ENCODE measurements at regions not wholly inside any gene's neighbourhood (a gene's known extent, or its start where the extent isn't known, plus 50 kb on each side); places are given as distances from the start of the nearest gene placed in this dataset.

DNA sequence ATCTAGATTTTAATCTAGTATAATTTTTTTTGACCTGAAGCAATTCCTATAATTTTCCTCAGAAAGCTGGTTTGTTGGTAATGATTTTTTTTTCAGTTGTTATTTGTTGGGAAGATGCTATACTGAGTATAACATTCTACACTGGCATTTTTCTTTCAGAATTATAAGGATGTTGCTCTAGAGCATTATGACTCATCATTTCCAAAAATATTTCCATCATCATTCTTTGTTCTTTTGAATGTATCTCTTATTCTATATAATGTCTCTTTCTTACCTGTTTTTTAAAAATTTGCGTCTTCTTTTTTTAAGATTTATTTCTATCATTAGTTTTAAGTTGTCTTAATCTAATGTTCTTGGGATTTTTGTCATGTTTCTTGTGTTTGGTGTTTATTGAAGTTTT, 356.5 kb upstream of the KCND2 start:
- TF ChIP-seq, protein P1, sequence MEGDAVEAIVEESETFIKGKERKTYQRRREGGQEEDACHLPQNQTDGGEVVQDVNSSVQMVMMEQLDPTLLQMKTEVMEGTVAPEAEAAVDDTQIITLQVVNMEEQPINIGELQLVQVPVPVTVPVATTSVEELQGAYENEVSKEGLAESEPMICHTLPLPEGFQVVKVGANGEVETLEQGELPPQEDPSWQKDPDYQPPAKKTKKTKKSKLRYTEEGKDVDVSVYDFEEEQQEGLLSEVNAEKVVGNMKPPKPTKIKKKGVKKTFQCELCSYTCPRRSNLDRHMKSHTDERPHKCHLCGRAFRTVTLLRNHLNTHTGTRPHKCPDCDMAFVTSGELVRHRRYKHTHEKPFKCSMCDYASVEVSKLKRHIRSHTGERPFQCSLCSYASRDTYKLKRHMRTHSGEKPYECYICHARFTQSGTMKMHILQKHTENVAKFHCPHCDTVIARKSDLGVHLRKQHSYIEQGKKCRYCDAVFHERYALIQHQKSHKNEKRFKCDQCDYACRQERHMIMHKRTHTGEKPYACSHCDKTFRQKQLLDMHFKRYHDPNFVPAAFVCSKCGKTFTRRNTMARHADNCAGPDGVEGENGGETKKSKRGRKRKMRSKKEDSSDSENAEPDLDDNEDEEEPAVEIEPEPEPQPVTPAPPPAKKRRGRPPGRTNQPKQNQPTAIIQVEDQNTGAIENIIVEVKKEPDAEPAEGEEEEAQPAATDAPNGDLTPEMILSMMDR (IDR thresholded peaks at IDR 0.05; ENCODE audit: low read depth, low read length, missing control alignments) = no peak
- in situ Hi-C loops (cut with HindIII; ENCODE audit: low pct_ligation_motif_present, low sequenced_read_pairs) = no loop called here

DNA sequence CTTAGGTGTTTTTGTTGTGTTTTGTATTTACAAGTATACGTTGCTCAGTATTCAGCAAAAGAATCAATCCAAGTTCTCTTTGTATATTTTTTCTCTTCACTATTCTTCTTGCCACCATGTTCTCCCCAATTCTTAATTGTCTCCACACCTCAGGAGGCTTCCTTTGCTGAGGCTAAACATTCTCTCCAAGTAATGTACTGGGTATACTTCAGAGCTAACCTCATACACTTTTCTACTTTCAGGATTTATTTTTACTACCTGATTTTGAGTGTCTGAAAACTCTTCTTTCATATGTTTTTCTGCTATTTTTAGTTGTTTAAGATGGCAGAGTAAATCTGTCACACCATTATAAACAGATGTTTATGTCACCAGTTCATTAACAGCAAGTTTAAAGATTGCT, 354.8 kb upstream of the KCND2 start:
- Histone ChIP-seq H3K36me3 (replicated peaks) (no peaks in the 10 kb centered on the region), H3K27me3 (replicated peaks) (no peaks in the 10 kb centered on the region), H3K4me3 (ENCODE audit: low read depth, low read length) (no peak overlapping the region), H3K27ac (no peak overlapping the region)
- in situ Hi-C loops (cut with HindIII; ENCODE audit: low pct_ligation_motif_present, low sequenced_read_pairs) = no loop called here
- TF ChIP-seq, protein P1 (IDR thresholded peaks at IDR 0.05; ENCODE audit: low read depth, low read length, missing control alignments) = no peak
- DNase-seq = no peak

More for the DNA sequence above, 356.5 kb upstream of the KCND2 start:
- no peak for DNase-seq
- no peaks in the 10 kb centered on the region for H3K36me3 ChIP-seq (replicated peaks)
- H3K27me3 ChIP-seq (replicated peaks) = no peaks in the 10 kb centered on the region
- H3K4me3 ChIP-seq (ENCODE audit: low read depth, low read length) = no peak overlapping the region
- H3K27ac ChIP-seq = no peak overlapping the region

DNA sequence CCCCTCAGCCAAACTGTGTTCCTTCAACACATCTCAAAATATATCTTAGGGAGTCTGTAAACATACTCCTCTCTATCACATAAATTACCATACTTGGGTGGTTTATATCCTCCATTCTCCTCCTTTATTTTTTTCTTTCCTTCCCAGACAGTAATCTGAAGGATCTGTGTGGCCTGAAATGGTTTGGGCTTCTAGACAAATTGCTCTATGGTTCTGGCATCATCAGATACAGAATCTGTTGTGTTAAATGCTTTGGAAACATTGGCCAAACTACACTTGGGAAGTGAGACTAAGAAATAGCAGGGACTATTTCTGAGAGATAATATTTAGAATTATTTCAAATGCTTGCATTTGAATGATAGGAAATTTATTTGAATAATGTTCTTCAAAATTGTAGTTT, 353.0 kb upstream of the KCND2 start:
- Histone ChIP-seq H3K27ac (no peak overlapping the region), H3K36me3 (replicated peaks) (no peaks in the 10 kb centered on the region), H3K4me3 (ENCODE audit: low read depth, low read length) (no peak overlapping the region), H3K27me3 (replicated peaks) (no peaks in the 10 kb centered on the region)
- TF ChIP-seq, protein P1 (IDR thresholded peaks at IDR 0.05; ENCODE audit: low read depth, low read length, missing control alignments) = no peak
- DNase-seq = no peak
- in situ Hi-C loops (cut with HindIII; ENCODE audit: low pct_ligation_motif_present, low sequenced_read_pairs) = no loop called here

DNA sequence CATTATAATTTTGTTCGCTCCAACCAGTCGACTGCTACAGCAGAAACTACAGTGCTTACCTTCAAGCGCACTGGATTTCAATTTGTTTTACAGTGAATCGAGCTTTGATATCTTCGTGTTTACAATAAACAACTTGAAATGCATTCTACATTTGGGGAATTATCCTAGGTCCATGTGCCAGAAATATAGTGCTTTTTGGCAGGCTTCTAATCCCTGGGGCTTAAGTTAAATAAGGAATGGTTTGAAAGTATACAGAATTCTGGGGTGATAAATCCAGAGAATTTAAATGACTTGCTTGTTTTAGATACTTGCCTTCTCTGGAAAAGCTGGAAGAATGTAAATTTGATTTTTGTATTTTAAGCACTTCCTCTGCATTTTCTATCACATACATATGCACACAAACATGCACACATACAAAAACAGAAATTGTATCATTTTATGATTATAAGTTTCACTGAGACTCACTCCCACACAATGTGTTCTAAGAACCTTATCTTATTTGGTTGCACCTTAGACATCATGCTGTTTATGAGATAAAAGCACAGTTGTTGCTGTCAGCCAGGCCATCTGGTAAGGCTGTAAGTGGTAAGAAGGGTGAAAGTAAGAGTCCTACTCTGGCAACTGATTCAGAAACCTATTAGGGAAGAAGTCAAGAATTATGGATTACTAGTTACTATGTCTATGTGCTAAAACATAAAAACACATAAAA, 347.2 kb upstream of the KCND2 start:
- TF ChIP-seq, protein P1 (IDR thresholded peaks at IDR 0.05; ENCODE audit: low read depth, low read length, missing control alignments) = no peak
- Histone ChIP-seq H3K27me3 (replicated peaks) (no peaks in the 10 kb centered on the region), H3K27ac (no peak overlapping the region), H3K4me3 (ENCODE audit: low read depth, low read length) (no peak overlapping the region), H3K36me3 (replicated peaks) (no peaks in the 10 kb centered on the region)
- no peak for DNase-seq
- in situ Hi-C loops (cut with HindIII; ENCODE audit: low pct_ligation_motif_present, low sequenced_read_pairs) = no loop called here

DNA sequence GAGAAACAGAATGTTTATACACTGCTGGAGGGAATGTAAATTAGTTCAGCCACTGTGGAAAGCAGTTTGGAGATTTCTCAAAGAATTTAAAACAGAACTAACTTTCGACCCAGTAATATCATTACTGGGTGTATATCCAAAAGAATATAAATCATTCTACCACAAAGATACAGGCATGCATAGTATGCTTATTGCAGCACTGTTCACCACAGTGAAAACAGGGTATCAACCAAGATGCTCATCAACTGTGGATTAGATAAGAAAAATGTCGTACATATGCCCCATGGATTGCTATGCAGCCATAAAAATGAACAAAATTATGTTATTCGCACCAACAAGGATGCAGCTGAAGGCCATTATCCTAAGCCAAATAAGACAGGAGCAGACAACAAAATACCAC, 343.1 kb upstream of the KCND2 start:
- Histone ChIP-seq H3K27me3 (replicated peaks) (no peaks in the 10 kb centered on the region), H3K27ac (no peak overlapping the region), H3K4me3 (ENCODE audit: low read depth, low read length) (no peak overlapping the region), H3K36me3 (replicated peaks) (no peaks in the 10 kb centered on the region)
- in situ Hi-C loops (cut with HindIII; ENCODE audit: low pct_ligation_motif_present, low sequenced_read_pairs) = no loop called here
- TF ChIP-seq, protein P1 (IDR thresholded peaks at IDR 0.05; ENCODE audit: low read depth, low read length, missing control alignments) = no peak
- no peak for DNase-seq

Data from brain microvascular endothelial cell (primary cell).